Neural cell (in vitro differentiated cells): ENCODE measurements at regions not wholly inside any gene's neighbourhood (a gene's known extent, or its start where the extent isn't known, plus 50 kb on each side); places are given as distances from the start of the nearest gene placed in this dataset.

Source experiments
- EP300 ChIP-seq: fragments of 450-650 bp; conservative IDR thresholded peaks from 2 replicates; pipeline ENCODE4 v1.6.1; 2014; ENCODE audit warnings: antibody characterized with exemption, mild to moderate bottlenecking, moderate library complexity; ENCODE audit not compliant: poor library complexity, severe bottlenecking
- EZH2 ChIP-seq: fragments of 200-600, 300-800 bp; shearing (Covaris generic), sonication (generic); IDR thresholded peaks from 2 replicates; pipeline ENCODE4 v1.6.1; 2014; ENCODE audit warnings: antibody characterized with exemption, low read length, borderline replicate concordance, mild to moderate bottlenecking; ENCODE audit not compliant: insufficient read depth, poor library complexity, severe bottlenecking
- POLR2AphosphoS5 ChIP-seq: IDR thresholded peaks from 2 replicates; pipeline ENCODE4 v1.6.1; 2012
- RAD21 ChIP-seq: fragments of 450-650 bp; conservative IDR thresholded peaks from 2 replicates; pipeline ENCODE4 v1.6.1; 2014; ENCODE audit warnings: antibody characterized with exemption, mild to moderate bottlenecking, moderate library complexity
- TAF1 ChIP-seq: IDR thresholded peaks from 2 replicates; pipeline ENCODE4 v1.6.1; 2012; ENCODE audit warnings: low read depth
- TF ChIP-seq, protein P1 (sequence below): IDR thresholded peaks from 2 replicates; pipeline ENCODE4 v1.6.1; 2012; ENCODE audit warnings: borderline replicate concordance
- TF ChIP-seq, protein P2 (sequence below): fragments of 450-650 bp; IDR thresholded peaks from 2 replicates; pipeline ENCODE4 v1.5.1; 2014; ENCODE audit warnings: antibody characterized with exemption, mild to moderate bottlenecking, moderate library complexity; ENCODE audit not compliant: poor library complexity, severe bottlenecking

DNA sequence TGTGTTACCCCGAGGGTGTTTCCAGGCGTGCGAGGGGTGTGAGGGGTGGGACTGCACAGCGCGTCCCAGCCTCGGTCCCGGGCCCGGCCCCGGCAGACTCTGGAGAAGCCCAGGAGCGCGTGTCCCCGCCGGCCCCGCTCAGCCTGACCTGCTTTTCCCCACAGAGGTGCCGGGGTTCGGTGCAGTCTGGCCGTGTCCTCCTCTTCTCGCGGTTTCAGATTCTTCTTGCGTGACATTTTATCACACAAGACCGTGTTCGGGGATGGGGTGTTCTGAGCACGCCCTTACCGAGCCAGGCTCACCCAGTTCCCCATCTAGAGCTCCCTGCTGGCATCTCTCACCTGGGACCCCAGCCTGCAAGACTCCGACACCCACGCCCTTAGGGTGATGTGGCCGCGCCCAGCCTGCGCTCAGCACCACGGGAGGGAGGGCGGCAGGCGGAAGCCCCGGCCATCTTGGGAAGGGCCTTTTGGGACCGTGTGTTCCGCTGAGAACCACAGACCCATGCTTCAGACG is 775.6 kb downstream of the BRD1 start:
- TF ChIP-seq, protein P1, sequence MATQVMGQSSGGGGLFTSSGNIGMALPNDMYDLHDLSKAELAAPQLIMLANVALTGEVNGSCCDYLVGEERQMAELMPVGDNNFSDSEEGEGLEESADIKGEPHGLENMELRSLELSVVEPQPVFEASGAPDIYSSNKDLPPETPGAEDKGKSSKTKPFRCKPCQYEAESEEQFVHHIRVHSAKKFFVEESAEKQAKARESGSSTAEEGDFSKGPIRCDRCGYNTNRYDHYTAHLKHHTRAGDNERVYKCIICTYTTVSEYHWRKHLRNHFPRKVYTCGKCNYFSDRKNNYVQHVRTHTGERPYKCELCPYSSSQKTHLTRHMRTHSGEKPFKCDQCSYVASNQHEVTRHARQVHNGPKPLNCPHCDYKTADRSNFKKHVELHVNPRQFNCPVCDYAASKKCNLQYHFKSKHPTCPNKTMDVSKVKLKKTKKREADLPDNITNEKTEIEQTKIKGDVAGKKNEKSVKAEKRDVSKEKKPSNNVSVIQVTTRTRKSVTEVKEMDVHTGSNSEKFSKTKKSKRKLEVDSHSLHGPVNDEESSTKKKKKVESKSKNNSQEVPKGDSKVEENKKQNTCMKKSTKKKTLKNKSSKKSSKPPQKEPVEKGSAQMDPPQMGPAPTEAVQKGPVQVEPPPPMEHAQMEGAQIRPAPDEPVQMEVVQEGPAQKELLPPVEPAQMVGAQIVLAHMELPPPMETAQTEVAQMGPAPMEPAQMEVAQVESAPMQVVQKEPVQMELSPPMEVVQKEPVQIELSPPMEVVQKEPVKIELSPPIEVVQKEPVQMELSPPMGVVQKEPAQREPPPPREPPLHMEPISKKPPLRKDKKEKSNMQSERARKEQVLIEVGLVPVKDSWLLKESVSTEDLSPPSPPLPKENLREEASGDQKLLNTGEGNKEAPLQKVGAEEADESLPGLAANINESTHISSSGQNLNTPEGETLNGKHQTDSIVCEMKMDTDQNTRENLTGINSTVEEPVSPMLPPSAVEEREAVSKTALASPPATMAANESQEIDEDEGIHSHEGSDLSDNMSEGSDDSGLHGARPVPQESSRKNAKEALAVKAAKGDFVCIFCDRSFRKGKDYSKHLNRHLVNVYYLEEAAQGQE, result no peak
- TF ChIP-seq POLR2AphosphoS5 (no peak), RAD21 (no peak), EP300 (no peak), TAF1 (no peak), EZH2 (no peak)
- TF ChIP-seq, protein P2, sequence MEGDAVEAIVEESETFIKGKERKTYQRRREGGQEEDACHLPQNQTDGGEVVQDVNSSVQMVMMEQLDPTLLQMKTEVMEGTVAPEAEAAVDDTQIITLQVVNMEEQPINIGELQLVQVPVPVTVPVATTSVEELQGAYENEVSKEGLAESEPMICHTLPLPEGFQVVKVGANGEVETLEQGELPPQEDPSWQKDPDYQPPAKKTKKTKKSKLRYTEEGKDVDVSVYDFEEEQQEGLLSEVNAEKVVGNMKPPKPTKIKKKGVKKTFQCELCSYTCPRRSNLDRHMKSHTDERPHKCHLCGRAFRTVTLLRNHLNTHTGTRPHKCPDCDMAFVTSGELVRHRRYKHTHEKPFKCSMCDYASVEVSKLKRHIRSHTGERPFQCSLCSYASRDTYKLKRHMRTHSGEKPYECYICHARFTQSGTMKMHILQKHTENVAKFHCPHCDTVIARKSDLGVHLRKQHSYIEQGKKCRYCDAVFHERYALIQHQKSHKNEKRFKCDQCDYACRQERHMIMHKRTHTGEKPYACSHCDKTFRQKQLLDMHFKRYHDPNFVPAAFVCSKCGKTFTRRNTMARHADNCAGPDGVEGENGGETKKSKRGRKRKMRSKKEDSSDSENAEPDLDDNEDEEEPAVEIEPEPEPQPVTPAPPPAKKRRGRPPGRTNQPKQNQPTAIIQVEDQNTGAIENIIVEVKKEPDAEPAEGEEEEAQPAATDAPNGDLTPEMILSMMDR, result no peak
